ENCODE measurements at regions not wholly inside any gene's neighbourhood (a gene's known extent, or its start where the extent isn't known, plus 50 kb on each side); places are given as distances from the start of the nearest gene placed in this dataset.
A peak's percentile ranks its signal among the peaks of the same experiment; 100 is the strongest.

DNA sequence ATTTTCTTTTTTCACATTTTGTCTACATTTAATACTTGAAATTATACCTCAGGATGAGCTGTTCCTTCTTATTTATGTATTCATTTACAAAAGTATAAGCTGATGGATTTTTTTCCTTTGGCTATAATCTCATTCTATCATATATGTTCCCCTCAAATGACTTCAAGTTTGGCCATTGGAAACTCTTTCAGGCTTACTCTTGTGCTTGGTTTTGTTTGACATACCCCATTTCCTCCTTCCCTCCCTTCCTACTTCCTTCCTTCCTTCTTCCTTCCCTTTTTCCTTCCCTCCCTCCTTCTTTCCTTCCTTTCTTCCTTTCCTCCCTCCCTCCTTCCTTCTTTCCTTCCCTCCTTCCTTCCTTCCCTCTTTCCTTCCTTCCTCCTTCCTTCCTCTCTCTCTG, 697.1 kb upstream of the ARPP21 start:
- Histone ChIP-seq H3K36me3 (ENCODE audit: control insufficient read depth in 1 of 2, insufficient read depth in 2 of 2, low read depth in 1 of 2, low read length in 2 of 2) (no peaks in the 10 kb centered on the region), H2BK12ac (ENCODE audit: low read length in 2 of 2) (no peak overlapping the region), H3K4ac (ENCODE audit: low read depth in 1 of 2, low read length in 2 of 2) (no peak overlapping the region), H2BK15ac (ENCODE audit: low read depth, poor library complexity, severe bottlenecking) (no peak overlapping the region), H3K4me1 (ENCODE audit: control insufficient read depth, insufficient read depth, low read depth, low read length) (no peaks in the 10 kb centered on the region), H2AFZ (ENCODE audit: low read depth, low read length) (no peak overlapping the region), H2BK5ac (ENCODE audit: low read depth, low read length, poor library complexity, severe bottlenecking) (no peak overlapping the region), H3K4me3 (ENCODE audit: insufficient read depth in 1 of 2, low read depth in 1 of 2, low read length in 2 of 2) (no peak overlapping the region), H3K9ac (ENCODE audit: low read length) (no peak overlapping the region), H2AK5ac (ENCODE audit: low read length, severe bottlenecking) (no peak overlapping the region), H3K79me1 (replicated peaks; ENCODE audit: low read length, poor library complexity, severe bottlenecking) (no peaks in the 10 kb centered on the region), H3K14ac (ENCODE audit: low read length in 2 of 2) (no peak overlapping the region), H3K4me2 (ENCODE audit: low read length, poor library complexity, severe bottlenecking) (no peak overlapping the region), H3K27ac (ENCODE audit: low read length, poor library complexity, severe bottlenecking) (no peak overlapping the region), H4K91ac (ENCODE audit: low read length) (no peak overlapping the region), H4K8ac (ENCODE audit: low read length) (no peak overlapping the region), H3K23ac (ENCODE audit: low read length in 2 of 2) (no peak overlapping the region), H2BK120ac (ENCODE audit: low read depth, low read length) (no peak overlapping the region), H3K18ac (ENCODE audit: low read depth in 1 of 2, low read length in 2 of 2) (no peak overlapping the region), H3K27me3 (ENCODE audit: control insufficient read depth in 1 of 2, insufficient read depth in 1 of 2, low read length in 2 of 2) (no peaks in the 10 kb centered on the region), H3K9me3 (ENCODE audit: control insufficient read depth, low read length) (peaks cover 13% of the 10 kb centered on the region)
- DNase-seq = no peak

GRCh38 chr3:34947834-34948233, 691.5 kb upstream of the ARPP21 start:
- Histone ChIP-seq H2AK5ac (ENCODE audit: low read length, severe bottlenecking) (no peak overlapping the region), H3K79me1 (replicated peaks; ENCODE audit: low read length, poor library complexity, severe bottlenecking) (no peaks in the 10 kb centered on the region), H3K36me3 (ENCODE audit: control insufficient read depth in 1 of 2, insufficient read depth in 2 of 2, low read depth in 1 of 2, low read length in 2 of 2) (no peaks in the 10 kb centered on the region), H3K27me3 (ENCODE audit: control insufficient read depth in 1 of 2, insufficient read depth in 1 of 2, low read length in 2 of 2) (no peaks in the 10 kb centered on the region), H3K23ac (ENCODE audit: low read length in 2 of 2) (no peak overlapping the region), H3K4me1 (ENCODE audit: control insufficient read depth, insufficient read depth, low read depth, low read length) (no peaks in the 10 kb centered on the region), H3K4ac (ENCODE audit: low read depth in 1 of 2, low read length in 2 of 2) (no peak overlapping the region), H2AFZ (ENCODE audit: low read depth, low read length) (no peak overlapping the region), H3K4me3 (ENCODE audit: insufficient read depth in 1 of 2, low read depth in 1 of 2, low read length in 2 of 2) (no peak overlapping the region), H3K9ac (ENCODE audit: low read length) (no peak overlapping the region), H2BK15ac (ENCODE audit: low read depth, poor library complexity, severe bottlenecking) (no peak overlapping the region), H3K18ac (ENCODE audit: low read depth in 1 of 2, low read length in 2 of 2) (no peak overlapping the region), H3K14ac (ENCODE audit: low read length in 2 of 2) (no peak overlapping the region), H2BK5ac (ENCODE audit: low read depth, low read length, poor library complexity, severe bottlenecking) (no peak overlapping the region), H3K4me2 (ENCODE audit: low read length, poor library complexity, severe bottlenecking) (no peak overlapping the region), H3K27ac (ENCODE audit: low read length, poor library complexity, severe bottlenecking) (no peak overlapping the region), H4K91ac (ENCODE audit: low read length) (no peak overlapping the region), H2BK12ac (ENCODE audit: low read length in 2 of 2) (no peak overlapping the region), H3K9me3 (ENCODE audit: control insufficient read depth, low read length) (peaks cover 13% of the 10 kb centered on the region), H4K8ac (ENCODE audit: low read length) (no peak overlapping the region), H2BK120ac (ENCODE audit: low read depth, low read length) (no peak overlapping the region)
- peak; percentile 15 for DNase-seq

DNA sequence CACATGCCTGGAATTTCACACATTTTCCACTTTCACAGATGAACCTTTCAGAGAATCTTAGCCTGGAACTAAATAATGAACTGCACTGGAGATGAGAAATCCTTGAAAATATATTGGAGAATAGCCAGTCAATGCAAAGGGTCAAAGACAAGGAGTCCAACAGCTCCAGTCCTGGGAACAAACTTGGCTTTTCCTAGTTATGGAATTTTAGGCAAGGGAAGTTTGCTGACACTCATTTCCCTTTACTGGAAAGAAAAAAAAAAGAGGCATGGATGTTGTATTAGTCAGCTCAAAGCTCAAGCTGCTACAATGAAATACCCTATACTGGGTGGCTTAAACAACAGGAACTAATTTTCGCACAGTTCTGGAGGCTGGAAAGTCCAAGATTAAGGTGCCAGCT, 690.8 kb upstream of the ARPP21 start:
- Histone ChIP-seq H4K91ac (ENCODE audit: low read length) (no peak overlapping the region), H3K79me1 (replicated peaks; ENCODE audit: low read length, poor library complexity, severe bottlenecking) (no peaks in the 10 kb centered on the region), H2BK15ac (ENCODE audit: low read depth, poor library complexity, severe bottlenecking) (no peak overlapping the region), H3K9ac (ENCODE audit: low read length) (no peak overlapping the region), H3K23ac (ENCODE audit: low read length in 2 of 2) (no peak overlapping the region), H3K4me2 (ENCODE audit: low read length, poor library complexity, severe bottlenecking) (no peak overlapping the region), H2BK120ac (ENCODE audit: low read depth, low read length) (no peak overlapping the region), H3K27ac (ENCODE audit: low read length, poor library complexity, severe bottlenecking) (peak overlapping the region; percentile 58), H2AK5ac (ENCODE audit: low read length, severe bottlenecking) (peak overlapping the region; percentile 87), H3K4ac (ENCODE audit: low read depth in 1 of 2, low read length in 2 of 2) (no peak overlapping the region), H3K4me1 (ENCODE audit: control insufficient read depth, insufficient read depth, low read depth, low read length) (no peaks in the 10 kb centered on the region), H3K18ac (ENCODE audit: low read depth in 1 of 2, low read length in 2 of 2) (no peak overlapping the region), H2AFZ (ENCODE audit: low read depth, low read length) (no peak overlapping the region), H3K4me3 (ENCODE audit: insufficient read depth in 1 of 2, low read depth in 1 of 2, low read length in 2 of 2) (no peak overlapping the region), H2BK5ac (ENCODE audit: low read depth, low read length, poor library complexity, severe bottlenecking) (no peak overlapping the region), H3K14ac (ENCODE audit: low read length in 2 of 2) (no peak overlapping the region), H3K9me3 (ENCODE audit: control insufficient read depth, low read length) (peaks cover 14% of the 10 kb centered on the region), H3K36me3 (ENCODE audit: control insufficient read depth in 1 of 2, insufficient read depth in 2 of 2, low read depth in 1 of 2, low read length in 2 of 2) (no peaks in the 10 kb centered on the region), H2BK12ac (ENCODE audit: low read length in 2 of 2) (no peak overlapping the region), H3K27me3 (ENCODE audit: control insufficient read depth in 1 of 2, insufficient read depth in 1 of 2, low read length in 2 of 2) (no peaks in the 10 kb centered on the region), H4K8ac (ENCODE audit: low read length) (no peak overlapping the region)
- no peak for DNase-seq
- WGBS = 80% methylated on average over 1 of the region's 1 CpG

DNA sequence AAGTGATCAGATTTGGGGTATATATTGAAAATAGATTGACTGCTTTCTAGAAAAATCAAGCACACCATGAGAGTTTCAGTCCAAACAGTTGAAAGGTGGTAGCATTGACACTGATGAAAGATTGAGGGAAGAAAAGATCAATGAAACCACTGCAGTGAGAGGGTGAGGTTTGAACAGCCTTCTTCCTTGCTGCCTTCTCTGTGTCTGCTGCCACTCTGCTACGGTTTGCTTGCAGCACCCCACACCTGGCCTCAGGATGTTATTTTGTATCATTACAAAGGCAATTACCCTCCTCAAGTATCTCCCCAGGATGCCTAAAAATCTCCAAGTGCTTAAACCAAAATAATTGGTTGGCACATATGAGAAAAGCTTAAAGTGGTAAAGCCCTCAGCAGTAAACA, 683.6 kb upstream of the ARPP21 start:
- Histone ChIP-seq H3K18ac (ENCODE audit: low read depth in 1 of 2, low read length in 2 of 2) (no peak overlapping the region), H4K91ac (ENCODE audit: low read length) (no peak overlapping the region), H2BK5ac (ENCODE audit: low read depth, low read length, poor library complexity, severe bottlenecking) (no peak overlapping the region), H3K14ac (ENCODE audit: low read length in 2 of 2) (no peak overlapping the region), H2BK12ac (ENCODE audit: low read length in 2 of 2) (no peak overlapping the region), H3K9me3 (ENCODE audit: control insufficient read depth, low read length) (peaks cover 13% of the 10 kb centered on the region), H3K27me3 (ENCODE audit: control insufficient read depth in 1 of 2, insufficient read depth in 1 of 2, low read length in 2 of 2) (no peaks in the 10 kb centered on the region), H3K4me3 (ENCODE audit: insufficient read depth in 1 of 2, low read depth in 1 of 2, low read length in 2 of 2) (no peak overlapping the region), H2AK5ac (ENCODE audit: low read length, severe bottlenecking) (no peak overlapping the region), H3K23ac (ENCODE audit: low read length in 2 of 2) (no peak overlapping the region), H2BK15ac (ENCODE audit: low read depth, poor library complexity, severe bottlenecking) (no peak overlapping the region), H3K4me2 (ENCODE audit: low read length, poor library complexity, severe bottlenecking) (no peak overlapping the region), H4K8ac (ENCODE audit: low read length) (no peak overlapping the region), H3K36me3 (ENCODE audit: control insufficient read depth in 1 of 2, insufficient read depth in 2 of 2, low read depth in 1 of 2, low read length in 2 of 2) (no peaks in the 10 kb centered on the region), H3K4me1 (ENCODE audit: control insufficient read depth, insufficient read depth, low read depth, low read length) (no peaks in the 10 kb centered on the region), H3K9ac (ENCODE audit: low read length) (no peak overlapping the region), H3K27ac (ENCODE audit: low read length, poor library complexity, severe bottlenecking) (no peak overlapping the region), H2AFZ (ENCODE audit: low read depth, low read length) (no peak overlapping the region), H3K79me1 (replicated peaks; ENCODE audit: low read length, poor library complexity, severe bottlenecking) (no peaks in the 10 kb centered on the region), H2BK120ac (ENCODE audit: low read depth, low read length) (no peak overlapping the region), H3K4ac (ENCODE audit: low read depth in 1 of 2, low read length in 2 of 2) (no peak overlapping the region)
- WGBS = 43% methylated on average over 1 of the region's 1 CpG
- DNase-seq = no peak

Measured in mesenchymal stem cell (in vitro differentiated cells and primary cell).